EH (cell line): ENCODE measurements at regions not wholly inside any gene's neighbourhood (a gene's known extent, or its start where the extent isn't known, plus 50 kb on each side); places are given as distances from the start of the nearest gene placed in this dataset.

Experiments
- DNase-seq: peaks from one replicate; pipeline ENCODE4 v3.0.0-alpha.2; 2015; ENCODE audit warnings: low read depth

DNA sequence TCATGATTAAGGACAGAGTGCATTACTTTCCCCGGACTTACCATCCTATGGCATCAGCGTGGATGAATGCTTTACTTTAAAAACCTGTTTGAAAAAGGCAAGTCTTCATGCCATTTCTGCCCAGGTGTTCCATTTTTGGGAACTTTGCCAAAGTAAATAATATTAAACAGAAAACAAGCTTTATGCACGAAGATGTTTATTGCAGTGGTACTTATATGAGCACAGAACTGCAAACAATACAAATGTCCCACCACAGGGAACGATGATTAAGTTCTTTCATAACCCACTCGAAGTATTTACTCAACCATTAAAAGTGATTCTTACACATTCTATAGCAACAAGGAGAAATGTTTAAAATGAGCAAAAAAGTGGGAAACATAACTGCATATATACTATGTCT, 109.7 kb upstream of the GDF10 start:
- no peak for DNase-seq

DNA sequence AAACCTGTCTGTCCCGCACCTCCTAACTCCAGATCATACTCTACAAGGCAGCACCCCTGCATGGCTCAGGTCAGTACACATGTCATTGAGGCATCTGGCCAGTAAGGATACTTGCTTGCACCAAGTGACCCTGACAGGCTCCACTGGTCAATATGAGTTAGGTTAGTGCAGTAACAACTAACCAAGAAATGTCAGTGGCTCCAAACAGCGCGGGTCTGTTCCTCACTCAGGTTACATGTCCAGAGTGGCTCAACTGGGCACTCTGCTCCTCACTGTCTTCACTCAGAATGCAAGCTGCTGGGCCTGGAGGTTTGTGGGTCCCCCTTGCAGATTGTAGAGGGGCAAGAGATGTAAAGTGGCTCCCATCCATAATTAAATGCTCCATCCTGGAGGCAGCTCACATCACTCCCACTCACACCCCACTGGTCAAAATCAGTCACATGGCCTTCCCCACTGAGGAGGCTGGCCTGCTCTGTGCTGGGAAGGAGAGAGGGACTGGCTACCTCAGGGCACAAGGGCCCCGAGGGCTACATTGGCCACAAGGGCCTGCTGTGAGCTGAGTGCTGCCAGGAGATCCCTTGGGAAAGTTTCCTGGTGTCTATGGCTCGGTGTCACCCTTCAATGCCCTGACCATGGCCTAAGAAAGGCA, 109.1 kb upstream of the GDF10 start:
- DNase-seq = no peak

DNA sequence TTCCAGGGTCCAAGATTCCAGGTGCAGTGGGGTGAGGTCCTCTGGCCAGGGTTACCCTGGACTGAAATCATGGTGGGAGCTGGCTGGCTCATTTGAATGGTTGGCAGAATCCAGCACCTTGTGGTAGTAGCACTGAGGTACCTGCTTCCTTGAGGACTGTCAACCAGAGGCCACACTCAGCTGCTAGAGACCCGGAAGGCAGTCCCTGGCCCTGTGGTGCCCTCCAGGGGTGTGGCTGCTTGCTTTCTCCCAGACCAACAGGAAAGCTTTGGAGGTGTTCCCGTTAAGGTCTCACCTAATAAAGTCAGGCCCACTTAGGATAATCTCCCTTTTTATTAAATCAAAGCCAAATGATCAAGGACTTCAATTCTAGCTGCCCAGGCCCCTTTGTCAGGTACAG, 107.7 kb upstream of the GDF10 start:
- DNase-seq = no peak

DNA sequence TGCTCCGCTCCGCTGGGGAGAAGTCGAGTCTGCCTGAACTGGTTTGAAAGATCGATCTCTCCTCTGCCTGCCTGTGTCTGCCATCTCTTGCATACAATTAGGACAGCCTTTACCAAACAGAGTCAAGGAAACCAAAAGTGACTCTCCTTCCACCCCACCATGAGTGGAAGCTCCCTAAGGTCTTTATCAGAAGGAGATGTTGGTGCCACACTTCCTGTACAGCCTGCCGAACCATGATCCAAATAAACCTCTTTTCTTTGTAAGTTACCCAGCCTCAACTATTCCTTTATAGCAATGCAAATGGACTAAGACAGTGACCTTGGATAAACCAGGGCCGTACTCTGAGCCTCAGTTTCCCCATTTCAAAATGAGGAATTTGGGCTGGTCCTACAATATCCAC, 106.3 kb upstream of the GDF10 start:
- no peak for DNase-seq

DNA sequence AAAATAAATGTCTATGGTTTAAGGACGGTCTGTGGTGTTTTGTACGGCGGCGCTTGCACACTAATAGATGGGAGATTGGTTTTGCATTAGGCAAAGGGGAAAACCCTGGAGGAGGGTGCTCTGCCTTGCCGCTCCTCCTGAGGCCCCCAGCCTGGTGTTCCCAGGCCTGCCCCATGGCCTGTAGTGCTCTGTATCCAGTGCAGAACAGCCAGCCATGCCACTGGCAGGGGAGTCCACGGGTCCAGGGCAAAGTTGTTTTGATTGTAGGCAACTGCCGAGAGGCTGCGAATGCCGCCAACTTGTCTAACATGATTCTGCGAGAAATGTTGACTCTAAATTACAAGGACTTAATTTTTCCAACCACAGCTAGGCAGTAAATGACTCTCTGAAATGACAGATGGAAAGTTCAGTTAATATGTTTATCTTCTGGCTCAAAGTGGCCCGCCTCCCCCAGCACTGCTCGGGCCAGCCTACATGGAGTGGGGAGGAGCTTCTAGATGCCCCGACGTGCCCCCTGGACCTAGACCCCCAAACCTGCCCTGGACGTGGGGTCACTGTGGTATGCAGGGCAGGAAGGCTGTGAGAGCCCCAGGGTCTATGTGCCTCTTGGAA, 104.6 kb upstream of the GDF10 start:
- DNase-seq = no peak

DNA sequence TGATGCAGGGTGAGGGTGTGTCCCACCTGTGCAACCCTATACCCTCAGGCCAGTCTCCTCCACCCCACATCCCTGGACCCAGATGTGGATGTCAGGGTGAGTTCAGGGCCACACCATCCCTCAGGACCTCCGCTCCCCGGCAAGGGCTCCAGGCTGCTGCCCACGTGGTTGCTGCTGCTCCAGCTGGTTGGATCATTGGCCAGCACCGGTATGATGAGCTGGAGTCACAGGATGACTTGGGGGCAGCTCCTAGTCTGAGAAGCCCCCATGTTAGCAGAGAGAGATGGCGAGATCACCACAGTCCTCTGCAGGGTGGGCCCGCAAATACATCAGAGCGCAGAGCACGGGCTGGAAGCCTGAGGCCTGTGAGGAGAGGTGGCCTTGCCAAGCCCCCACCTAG, 103.3 kb upstream of the GDF10 start:
- DNase-seq = no peak

DNA sequence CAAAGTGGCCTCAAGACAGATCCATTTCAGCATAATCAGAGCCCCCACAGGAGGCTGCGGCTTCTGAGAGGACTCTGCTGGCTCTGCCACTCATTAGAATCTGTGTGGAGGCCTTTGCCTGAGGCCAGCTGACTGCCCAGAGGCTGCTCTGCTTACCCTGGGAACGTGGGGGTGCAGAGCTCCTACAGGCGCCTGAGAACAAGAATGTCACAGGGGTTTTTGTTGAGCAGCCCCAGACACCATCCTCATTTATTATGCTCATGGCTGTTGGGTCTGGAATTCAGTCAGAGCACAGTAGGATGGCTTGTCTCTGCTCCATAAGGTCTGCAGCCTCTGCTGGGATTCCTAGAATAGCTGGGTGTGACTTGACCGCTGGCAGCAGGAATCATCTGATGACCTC, 101.8 kb upstream of the GDF10 start:
- no peak for DNase-seq

DNA sequence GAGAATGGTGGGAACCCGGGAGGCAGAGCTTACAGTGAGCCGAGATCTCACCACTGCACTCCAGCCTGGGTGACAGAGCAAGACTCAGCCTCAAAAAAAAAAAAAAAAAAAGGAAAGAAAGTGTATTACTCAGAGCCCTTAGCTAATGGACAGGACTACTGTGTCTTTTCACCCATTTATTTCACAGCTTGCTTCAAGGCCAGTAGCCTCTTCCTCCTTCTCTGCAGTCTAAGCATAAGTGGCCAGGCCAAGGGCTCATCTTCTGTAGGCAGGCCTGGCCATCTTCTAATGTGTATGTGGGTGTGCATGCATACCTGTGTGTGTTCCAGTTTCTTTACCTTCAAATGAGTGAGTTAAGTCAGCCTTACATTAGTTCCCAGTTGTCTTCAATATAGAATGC, 94.8 kb upstream of the GDF10 start:
- no peak for DNase-seq

DNA sequence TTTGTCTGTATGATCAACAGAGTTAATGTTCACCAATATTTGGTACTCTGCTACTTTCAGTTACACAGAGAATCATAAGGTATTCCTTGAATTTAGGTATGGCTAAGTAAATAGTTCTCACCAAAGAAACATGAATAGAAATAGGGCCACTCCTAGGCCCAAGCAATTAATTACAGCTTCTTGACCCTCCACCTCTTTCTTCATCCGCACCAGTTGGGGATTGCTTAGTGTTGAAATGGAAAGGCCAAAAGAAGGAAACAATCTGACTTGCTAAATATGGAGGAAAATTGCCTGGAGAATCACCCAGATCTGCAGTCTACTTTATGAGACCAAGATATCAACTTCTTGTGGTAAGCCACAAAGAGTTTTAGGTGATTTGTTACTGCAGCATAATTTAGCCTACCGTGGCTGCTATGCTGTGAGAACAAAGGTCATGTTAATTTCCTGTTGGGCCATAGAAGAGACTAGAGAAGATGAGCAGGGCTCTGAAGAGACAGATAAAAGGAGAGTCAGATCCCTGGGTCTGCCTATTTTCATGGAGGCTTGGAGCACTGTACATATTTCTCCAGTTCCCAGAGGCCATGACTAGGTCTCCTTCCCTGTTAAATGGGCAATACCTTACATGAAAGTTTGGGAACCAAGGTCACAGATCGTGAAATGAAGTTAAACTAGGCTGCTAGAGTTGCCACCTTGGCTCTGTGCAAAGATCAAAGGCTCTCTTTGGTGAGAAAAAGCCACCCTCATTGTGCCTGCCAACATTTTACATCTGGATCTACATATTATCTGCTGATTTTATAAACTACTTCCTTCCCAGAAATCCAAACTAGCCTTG, 93.3 kb upstream of the GDF10 start:
- DNase-seq = peak; percentile 20

DNA sequence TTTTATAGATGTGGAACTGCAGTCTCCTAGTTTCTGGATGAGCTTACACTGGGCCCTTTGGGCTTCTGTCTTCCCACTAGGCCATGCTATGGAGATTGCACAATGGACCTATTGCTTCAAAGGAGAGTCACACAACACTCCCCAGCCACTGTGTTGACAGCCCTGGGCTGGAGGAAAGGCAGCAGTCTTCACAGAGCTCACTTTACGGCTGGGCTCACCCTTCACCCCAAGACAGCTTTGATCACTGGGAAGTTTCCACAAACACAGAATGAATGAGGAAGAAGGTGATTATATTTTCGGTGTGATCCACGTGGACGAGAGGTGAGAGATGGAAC, 92.7 kb upstream of the GDF10 start:
- DNase-seq = no peak

DNA sequence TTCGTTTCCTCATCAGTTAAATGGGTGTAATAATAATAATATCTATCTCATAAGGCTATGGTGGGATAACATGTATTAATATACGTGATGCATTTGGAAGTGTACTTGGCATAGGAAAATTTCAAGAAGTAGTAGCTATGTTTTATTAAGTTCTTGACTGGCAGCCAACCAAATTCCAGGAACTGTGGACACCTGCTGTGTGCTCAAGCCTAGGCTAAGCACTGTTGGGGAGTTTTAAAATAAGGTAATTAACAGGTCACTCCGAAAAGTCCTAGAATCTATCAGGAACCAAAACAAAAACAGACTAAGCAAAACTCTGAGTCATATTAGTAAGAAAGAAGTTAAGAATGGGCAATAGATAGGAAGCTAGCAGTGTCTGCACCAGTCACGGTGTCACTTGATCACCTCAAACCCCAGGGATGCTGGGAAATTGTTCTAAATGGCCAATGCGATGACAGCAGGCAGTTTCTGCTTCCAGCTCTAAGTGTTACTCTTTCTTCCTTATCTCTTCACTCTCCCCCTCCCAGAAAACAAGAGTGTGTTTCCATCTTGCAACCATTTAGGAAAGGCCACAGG, 92.0 kb upstream of the GDF10 start:
- DNase-seq = no peak

DNA sequence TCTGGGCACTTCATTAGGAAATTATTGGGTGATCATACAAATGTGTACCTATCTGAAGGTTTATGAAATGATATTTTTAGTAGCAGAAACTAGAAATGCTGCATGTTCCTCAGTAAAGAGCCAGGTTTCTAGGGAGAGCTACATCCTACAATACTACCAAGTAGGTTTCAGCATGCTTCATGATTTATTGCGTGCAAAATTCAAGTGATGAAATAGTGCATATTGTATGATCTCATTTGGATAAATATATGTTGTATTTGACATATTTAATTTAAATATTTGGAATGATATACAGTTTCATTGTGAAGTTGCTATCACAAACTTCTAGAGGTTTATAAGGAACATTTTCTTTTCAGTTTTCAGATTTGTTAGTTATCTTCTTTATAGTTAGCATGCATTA, 90.5 kb upstream of the GDF10 start:
- DNase-seq = no peak

DNA sequence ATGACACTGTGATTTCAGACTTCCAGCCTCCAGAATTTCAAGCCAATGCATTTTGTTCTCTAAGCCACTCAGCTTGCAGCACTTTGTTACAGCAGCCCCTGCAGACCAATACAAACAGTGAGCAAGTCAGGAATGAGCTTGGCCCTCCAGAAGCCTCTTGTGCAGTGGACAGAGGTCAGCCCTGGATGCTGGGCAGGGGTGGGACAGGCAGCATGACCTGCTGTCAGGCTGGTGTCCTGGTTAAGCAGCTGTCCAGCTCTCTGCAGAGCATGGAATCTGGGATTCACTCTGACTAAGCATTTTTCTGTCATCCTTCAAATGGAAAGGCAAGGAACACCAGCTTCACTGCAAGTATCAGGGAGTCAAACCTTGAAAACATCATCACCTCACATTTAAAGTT, 85.5 kb upstream of the GDF10 start:
- peak; percentile 30 for DNase-seq

DNA sequence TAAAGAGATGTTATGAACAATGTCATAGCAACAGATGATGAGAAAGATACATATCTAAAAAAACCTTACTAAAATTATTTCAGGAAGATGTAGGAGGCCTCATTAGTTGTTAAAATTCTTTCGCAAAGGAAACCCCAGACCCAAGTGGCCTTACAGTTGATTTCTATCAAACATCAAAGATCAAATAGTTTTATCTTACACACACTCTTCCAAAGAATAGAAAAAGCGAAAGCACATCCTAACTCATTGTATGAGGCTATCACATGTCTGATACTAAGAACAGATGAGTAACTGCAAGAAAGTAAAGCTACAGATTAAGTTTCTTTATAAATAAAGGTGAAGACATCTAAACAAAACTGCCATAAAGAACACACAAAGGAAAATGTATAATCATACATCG, 82.9 kb upstream of the GDF10 start:
- DNase-seq = no peak

DNA sequence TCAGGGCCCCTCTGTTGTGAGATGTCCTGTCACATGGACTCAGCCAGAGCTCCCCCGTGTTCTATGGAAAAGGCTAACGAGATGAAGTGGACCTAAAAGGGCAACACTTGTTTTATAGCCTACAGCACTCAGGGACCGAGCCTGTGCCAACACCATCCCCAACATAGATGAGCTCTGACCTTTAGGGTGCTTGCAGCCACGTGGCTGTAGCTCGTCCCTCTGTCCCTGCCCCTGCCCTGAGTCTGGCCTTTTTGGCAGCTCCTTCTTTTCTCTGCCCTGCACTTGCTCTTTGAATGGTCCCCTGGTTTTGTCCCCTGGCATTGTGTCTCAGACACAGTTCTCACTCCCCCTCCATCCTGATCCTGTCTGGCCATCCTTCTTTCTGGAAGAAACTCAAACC, 81.2 kb upstream of the GDF10 start:
- no peak for DNase-seq

DNA sequence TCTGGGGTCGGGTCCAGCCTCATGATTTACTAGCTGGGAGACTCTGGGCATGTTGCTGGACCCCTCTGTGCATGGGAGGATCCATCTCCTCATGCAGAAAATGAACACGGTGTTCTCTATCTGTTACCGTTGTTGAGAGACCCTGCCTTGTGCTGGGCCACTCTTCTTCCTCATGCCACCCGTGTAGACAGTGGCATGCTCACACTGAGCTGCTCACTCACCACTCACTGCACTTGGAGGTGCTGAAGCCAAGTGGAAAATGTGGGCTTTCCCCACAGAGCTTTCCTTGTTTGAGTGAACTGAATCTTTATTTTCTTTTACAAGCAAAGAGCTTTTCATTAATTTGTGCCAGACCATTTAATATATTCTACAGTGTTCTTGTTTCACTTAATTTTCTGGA, 77.5 kb upstream of the GDF10 start:
- DNase-seq = no peak

DNA sequence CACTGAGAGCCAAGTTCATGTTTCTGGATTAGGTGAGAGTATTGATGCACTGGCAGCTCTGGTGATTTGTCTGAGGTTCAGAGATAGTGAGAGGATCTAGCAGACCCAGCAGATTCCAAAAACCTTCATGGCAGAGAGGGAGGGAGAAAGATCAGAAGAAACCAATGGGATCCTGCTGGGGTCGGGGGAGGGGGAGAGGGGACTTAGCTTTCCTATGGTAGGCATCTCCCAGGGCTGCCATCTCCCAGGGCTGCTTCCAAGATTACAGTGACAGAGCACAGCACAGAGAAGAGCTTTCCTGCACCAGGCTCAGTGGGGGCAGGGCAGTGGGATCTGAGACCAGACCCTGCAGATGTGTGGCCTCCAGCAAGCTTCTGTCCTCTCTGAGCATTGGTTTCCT, 76.8 kb upstream of the GDF10 start:
- no peak for DNase-seq

DNA sequence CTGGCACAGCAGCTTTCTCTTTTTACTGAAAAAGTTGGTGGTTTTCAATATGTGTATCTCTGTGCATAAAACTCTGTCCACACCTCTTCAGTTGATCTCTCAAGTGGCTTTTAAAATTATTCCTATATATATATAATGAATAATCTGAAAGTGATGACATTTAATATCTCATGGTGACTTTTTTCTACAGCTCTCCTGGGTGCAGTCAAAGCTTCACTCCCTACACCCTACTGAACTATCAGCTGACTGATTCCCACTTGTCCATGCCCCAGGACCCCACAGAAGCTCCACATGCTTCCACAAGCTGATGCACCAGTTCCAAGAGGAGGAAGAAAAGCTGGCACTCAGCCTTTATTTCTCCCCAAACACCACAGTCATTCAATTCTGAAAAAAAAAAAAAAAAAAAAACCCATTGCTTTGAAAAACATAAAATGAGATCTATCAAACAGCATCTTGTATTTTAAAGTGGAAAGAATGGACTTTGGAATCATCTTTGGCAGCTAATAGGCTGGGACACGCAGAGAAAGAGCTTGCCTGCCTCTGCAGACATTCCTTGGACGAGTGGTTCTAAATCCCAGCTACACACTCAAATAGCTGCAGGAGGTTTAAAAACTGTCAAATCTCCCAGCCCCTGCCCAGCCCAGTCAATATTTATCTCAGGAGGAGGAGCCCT, 75.3 kb upstream of the GDF10 start:
- no peak for DNase-seq

DNA sequence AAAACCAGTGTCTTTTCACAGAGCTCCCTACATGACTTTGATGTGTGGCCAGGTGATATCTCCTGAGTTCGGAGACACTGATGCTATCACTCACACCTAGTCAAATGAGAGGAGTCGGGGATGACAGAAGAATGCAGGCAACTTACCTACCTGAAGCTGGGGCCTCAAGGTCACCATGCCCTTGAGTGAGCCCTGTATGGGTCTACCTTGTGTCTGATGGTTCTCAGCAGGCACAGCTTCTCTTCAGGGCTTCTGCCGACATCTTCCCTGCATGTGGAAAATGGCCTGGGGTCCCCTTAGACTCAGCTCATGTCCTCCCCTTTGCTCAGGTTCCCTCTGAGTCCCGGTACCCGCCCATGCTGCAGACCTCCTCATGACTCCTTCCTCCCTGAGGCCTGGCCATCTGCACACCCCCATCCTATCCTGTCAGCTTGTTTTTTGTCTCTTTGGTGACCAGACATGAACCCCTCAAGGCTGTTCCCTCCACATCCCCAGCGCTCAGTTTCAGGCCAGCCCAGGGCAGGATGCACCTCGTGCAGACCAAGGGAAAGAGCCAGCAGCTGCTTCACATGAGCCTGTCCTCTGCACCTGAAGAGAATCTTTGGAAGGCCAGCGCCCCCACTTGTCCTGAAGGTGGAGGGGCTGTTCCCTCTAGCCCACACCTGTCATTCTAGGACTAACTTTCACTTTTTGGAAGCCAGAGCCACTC, 74.6 kb upstream of the GDF10 start:
- DNase-seq = no peak

DNA sequence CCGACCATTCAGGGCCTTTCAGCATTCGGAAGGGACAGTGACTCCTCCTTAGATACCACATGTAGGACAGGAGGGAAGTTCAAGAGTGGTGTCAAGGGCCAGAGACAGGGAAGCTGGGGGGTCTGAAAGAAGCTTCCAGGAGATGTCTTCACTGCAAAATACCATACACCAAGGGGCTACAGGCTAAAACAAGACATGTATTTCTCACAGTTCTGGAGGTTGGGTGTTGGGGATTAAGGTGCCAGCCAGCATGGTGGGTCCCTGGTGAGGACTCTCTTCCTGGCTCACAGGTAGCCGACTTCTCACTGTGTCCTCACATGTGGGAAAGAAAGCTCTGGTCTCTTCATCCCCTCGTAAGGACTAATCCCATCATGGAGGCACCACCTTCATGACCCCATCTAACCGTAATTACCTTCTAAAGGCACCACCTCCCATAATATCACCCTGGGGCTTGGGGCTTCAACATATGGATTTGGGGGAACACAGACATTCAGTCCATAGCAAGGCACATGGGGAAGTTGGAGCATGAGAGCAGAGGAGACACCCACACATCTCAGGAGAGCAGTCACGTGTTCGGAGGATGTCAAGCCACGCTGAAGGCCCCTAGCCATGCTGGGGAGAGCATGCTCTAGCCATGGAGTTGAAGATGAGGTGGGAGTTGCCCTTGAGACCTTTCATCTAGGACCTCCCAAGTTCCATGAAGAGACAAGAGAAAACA, 73.9 kb upstream of the GDF10 start:
- DNase-seq = no peak

DNA sequence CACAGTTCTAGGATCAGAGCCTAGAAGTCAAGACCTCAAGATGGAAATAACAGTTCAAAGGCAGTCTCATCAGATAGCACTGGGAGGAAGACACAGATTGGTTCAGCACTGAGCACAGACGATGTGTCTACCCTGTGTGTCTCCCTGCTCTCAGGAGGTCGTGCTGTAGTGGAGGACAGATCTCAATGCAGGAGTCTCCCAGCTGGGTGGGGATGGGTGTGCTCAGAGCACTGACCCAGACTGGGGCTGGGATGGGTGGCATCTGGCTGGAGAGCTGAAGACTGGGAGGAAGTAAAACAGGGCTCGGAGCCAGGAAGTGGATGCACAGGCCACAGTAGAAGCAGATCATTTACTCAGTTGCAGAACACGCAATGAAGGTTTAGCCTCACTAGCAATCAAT, 69.5 kb upstream of the GDF10 start:
- DNase-seq = no peak
